HK-2 (cell line): ENCODE measurements at regions not wholly inside any gene's neighbourhood (a gene's known extent, or its start where the extent isn't known, plus 50 kb on each side); places are given as distances from the start of the nearest gene placed in this dataset.

Source experiments
- DNase-seq: peaks from one replicate; pipeline ENCODE4 v3.0.0-alpha.2; 2018; ENCODE audit not compliant: unreplicated experiment

DNA sequence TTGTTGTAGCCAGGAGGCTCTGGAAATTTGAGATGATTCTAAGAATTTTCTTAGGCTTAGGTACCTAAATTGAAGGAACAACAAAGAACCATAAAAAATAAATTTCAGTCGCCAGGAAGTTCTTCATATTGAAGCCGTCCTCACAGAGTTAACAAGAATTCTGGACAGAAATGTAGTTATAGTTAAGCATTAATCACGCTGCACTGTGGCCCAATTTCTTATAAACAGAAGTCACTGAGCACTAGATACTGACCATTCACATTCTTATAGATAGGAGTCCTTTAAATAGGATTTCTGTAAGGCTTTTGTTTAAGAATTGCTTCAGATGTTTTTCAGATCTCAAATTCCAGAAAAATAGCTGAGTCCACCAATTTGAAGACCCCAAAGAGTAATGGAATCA lies 256.2 kb upstream of the PITRM1 start:
- no peak for DNase-seq

DNA sequence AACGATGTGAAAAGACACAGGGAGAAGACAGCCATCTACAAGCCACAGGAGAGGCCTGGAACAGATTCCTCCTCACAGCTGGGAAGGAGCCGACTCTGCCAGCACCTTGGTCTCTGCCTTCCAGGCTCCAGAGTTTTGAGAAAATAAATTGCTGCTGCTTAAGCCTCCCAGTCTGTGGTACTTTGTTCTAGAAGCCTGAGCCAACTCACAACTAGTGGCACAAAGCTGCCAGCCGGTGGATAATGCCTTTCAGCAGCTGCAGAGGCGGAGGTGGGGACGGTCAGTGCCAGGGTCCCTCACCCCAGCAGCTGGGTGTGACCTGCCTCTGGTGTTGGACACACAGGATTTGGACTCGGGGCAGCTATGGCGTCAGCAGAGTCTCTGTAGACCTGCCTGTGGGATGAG lies 255.4 kb upstream of the PITRM1 start:
- no peak for DNase-seq

DNA sequence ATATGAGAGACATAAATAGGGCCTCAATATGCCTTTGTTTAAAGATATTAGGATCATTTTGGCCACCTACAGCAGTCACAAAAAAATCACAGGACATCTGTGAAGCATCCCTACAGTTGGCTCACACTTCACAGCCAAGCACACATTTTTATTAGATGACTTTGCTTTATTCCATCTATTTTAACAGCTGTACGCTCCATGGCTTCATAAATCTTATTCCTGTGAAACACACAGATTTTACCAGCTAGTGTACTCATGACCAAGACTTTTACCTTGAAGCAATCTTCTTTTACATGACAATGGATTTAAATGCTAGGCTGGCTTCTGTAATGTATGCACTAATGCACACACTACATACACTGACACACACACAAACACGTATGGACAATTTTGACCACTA lies 254.8 kb upstream of the PITRM1 start:
- no peak for DNase-seq

DNA sequence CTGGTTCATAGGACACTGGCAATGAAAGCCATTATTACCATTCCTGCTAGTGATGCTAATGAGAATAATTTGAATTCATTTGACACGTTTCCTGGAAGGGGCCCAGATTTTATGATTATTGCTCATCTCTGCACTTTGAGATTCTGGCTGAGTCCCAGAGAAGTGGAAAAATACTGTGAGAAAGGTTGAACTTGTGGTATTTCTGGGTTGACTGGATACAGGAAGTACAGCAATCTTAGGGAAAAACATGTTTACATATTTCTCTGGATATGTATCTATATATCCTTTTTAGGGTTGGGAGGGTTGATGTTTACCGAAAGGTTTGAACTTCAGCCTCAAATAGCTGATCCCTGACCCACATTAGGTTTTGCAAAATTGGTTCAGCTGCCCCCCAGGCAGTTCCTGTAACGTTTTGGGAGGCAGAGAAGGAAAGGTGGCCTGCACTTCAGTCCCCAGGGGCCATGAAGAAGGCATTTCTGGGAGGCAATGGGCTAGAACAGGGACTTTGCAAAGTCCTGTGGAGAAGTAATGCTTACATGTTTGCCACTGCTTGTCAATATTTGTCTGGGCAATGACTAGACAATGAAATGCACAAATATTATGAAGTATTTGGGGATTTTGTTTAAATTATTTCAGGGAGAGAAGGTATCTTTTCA lies 253.7 kb upstream of the PITRM1 start:
- no peak for DNase-seq

DNA sequence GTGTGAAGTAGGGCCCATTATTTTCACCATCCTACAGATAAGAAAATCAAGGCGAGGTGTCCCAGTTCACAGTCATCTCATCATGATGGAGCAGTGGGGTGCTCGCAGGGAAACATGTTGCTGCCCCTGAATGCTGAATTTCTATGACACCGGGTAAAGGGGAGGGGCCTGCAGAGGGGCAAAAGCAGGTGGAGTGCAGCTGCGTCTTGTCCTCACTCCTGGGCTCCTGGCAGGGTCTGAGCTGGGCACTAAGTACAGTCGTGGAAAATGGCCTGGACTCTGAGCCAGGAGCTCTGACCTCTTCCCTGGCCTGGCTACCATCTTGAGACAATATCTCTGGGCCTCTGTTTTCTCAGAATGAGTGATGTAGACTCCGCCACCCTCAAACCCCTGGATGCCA lies 253.1 kb upstream of the PITRM1 start:
- no peak for DNase-seq

DNA sequence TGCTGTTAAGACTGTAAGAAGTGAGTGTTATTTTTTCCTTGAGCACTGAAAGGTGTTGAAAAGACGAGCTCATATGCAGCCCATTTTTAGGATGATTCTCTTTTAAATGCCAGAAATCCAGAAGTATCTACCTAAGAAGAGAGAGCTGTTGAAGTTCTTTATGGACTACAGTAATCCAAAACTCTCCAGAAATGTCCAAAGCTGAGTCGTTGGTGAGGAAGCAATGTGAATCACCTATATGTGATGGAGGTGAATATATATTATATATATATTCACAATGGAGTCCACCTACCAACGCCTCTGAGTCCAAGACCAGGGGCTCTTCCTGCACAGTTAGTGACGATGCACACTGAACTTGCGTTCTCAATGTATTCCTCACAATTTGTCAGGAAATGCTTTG lies 252.7 kb upstream of the PITRM1 start:
- DNase-seq = no peak

DNA sequence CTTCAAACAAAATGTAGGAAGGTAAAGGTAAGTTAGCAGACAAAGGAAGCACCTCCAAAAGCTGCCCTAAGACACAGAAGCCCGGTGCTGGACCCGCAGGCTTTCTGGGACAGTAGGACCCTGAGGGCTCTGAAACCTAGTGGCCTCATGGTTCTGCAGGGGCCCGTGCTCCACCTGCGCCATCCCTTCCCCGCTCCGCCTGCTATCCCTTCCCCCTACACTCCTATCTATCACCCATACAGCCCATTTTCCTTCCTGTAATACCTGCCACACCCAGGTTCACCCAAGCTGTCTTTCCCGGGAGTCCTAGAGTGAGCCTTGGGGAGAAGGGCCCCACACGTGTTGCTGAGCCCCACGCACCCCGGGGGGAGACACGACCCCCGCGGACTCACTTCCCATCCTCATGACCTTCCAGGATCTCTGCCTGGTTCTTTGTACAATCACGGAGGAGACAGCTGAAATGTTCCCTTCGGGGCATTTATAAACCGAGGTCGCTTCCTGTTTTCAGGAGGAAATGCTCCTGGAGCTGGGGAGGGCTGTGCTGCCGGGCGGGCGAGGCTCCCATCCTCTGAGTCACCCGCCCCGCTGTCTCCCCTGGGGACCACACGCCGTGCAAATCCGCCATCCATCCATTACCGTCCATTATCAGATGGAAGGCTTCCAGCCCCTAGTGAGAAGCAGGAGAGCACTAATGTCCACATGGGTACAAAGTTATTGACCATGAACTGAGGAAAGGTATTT lies 251.7 kb upstream of the PITRM1 start:
- DNase-seq = no peak

DNA sequence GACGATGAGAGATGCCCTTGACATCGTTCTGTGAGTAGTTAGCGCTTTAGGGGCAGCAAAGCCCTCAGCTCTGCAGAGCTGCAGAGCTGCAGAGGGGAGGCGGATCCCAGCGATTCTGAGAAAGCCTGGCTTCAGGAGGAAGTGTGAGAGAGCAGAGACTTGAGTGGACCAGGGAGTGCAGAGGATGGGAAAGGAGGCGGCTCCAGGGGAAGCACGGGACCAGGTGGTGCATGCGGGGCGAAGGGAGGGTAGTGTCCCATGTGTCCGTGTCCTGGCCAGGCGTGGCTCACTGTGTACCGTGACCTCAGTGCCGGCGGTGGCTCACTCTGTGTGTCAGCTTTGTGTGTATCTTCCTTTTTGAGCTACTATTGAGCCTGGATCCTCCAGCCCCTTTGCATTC lies 250.8 kb upstream of the PITRM1 start:
- no peak for DNase-seq

DNA sequence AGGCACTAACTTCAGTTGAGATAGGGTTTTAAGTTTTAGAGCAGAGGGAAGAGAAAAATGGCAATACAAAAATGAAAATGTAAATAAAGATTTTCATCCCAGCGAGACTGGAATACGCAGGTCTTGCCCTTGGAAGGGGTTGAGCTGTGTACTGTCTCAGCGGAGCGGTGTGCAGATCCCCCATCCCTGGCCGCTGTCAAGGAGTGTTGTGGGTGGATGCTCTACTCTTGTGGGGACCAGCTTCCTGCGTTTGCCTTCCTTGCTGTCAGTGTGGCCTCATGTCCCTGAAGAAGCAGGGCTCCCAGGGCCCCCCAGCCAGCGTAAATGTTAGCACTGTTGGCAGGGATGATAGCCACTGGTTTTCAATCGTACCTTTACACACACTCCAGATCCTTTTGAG lies 249.7 kb upstream of the PITRM1 start:
- no peak for DNase-seq

DNA sequence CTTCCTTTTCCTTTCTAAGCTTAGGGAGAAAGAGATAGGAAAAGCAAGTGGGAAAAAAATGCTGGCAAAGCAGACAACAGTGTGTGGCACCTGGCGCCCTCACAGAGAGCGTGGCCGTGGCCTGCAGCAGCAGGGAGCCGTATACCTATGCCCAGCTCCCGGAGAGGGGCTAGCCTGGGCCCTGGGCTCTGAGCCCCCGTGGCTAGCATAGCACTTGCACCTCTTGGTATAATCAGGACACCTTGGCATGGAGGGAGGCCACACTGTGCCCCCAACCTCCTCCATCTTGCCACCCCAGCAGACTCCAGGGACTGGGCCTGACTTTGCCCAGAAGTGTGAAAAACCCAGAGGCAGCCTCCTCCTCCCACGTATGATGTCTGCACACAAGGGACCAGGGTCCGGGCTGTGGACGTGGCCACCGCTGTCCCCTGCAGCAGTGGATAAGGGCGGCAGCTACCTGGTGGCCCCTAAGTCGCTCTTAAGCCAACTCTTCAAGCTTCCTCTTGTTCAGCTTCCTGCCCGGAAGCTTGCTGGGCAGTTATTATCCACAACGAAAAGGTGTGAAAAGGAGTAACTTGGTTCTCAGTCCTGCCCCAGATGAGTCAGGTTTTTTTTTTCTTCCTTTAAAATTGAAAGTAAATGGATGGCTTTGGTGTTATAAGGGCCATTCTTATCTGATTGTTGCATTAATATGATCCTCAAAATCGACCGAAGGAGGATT lies 249.1 kb upstream of the PITRM1 start:
- DNase-seq = no peak

DNA sequence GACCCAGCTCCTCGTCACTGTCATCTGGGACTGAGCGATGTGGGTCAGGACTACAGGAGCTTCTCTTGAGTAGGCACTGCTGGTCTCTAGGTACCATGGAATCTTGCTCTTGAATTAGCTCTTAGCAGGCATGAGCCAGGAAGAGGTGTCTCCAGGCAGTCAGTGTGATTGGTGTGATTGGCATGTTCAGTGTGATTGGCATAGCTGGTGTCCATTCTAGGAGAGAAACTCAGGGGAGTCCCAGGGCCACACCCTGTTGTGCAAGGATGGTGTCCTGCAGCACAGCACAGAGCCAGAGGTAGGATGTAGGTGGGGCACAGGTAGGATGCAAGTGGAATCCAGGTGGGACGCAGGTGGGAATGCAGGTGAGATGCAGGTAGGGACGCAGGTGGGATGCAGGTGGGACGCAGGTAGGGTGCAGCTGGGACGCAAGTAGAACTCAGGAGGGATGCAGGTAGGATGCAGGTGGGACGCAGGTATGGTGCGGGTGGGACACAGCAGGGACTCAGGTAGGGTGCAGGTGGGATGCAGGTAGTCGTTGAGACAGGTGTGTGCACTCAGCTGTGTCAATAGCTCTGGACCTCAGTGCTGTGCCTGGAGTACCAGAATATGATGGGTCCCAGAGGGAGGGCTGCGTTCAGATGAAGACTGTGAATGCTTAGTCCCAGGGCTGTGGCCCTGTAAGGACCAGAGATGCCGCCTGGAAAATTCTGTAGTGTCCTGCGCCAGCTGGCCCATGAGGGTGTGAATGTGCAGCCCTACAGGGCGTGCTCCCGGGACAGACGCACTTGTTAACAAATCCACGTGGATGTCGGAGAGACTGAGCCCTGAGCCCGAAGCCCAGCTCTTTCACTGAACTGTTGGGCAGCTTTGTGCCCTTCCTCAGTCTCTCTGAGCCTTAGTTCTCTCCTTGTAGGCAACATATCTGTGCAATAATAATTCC lies 248.2 kb upstream of the PITRM1 start:
- DNase-seq = no peak

DNA sequence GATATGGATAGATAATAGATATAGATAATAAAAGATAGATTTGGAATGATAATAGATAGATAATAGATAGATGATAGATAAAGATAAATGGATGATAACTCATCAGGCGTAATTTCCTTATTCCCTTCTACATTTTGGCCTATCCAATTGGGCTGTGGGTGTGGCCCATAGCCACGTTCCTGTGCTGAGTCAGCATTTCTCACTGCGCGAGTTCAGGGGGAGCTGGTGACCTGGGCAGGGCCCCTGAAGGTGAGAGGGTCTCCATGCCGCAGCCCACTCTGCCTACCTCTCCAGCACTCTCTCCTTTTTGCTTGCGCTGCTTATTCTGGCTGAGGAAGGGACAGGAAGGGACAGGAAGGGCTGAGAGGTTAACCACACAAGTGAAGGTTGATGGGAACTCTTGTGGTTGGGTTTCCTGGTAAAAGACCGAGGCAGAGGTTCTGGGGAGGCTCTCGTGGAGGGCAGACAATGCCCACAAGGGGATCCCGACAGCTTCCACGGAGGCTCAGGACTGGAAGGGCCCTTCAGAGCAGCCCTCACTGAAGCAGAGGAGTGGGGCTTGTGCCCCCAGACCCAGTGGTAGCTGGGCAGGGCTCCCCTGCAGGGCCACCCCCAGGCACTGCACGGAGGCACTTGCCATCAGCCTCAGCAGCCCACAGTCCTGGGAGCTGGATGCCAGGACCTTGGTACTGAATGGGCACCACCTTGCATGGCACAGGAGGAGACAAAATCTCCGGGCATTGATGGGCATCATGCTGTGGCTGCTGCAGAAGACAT lies 247.3 kb upstream of the PITRM1 start:
- DNase-seq = no peak

DNA sequence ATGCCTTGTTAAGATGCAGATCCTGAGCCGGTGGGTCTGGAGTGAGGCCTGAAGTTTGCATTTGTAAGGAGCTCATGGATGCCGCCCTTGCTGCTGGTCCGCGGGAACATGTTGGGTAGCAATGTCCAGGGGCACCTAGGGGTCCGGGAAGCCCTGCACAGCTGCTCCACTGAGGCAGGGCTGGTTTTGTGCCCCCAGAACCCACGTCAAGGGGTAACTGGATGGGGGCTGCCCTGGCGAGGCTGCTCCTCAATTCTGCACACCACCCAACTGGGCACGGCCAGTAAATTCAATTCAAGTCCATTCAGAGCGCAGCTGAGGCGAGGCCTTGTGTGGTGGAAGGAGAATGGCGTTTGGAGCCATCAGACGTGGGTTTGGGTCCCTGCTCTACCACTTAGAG lies 246.3 kb upstream of the PITRM1 start:
- no peak for DNase-seq

DNA sequence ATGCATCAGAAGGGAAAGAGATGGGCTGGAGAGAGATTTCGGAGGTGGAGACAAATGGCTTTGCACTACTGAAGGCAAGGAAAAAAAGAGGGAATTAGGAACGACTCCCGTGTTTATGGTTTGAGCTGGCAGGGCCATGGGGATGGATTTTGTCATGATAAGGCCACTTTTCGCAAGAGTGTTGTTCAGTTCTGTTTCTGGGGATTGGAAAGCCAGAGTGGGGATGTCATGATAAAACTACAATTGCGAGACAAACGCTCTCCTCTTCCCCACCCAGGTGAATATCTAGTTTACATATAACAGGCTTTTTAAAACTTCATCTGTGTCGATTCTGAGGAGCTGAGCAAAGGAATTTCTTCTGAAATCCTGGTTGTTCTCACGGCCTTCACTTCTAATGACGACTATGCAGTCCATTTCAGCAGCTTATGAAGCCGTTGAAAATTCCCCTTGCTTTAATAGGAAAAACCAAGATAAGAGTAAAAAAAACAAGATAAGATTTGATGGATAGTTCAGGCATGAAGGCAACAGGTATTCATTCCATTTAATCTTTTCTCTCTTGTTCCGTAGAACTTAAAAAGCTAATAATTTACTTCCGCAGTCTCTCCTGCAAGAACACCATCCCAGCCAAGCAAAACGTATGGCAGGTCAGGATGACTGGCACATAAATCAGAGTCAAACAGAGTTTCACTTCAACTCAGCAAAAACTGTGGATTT lies 245.6 kb upstream of the PITRM1 start:
- no peak for DNase-seq

DNA sequence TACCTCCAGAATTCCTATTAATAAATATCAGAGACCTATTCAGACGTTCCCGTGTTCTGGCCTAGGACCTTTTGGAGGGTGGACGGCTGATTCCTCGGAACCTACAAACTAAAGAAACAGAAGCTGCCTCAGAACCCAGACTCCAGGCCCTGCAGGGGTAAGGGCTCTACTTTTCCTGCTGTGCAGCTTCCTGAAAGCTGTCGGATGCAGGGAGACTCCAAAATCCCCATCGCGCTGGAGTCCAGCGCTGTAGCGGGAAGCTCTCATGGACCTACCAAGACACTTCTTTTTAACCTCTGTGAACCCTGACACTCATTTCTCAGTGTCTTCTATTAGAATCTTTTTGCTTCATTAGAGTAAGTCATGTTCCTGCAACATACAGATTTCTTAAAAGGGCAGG lies 244.5 kb upstream of the PITRM1 start:
- DNase-seq = no peak

DNA sequence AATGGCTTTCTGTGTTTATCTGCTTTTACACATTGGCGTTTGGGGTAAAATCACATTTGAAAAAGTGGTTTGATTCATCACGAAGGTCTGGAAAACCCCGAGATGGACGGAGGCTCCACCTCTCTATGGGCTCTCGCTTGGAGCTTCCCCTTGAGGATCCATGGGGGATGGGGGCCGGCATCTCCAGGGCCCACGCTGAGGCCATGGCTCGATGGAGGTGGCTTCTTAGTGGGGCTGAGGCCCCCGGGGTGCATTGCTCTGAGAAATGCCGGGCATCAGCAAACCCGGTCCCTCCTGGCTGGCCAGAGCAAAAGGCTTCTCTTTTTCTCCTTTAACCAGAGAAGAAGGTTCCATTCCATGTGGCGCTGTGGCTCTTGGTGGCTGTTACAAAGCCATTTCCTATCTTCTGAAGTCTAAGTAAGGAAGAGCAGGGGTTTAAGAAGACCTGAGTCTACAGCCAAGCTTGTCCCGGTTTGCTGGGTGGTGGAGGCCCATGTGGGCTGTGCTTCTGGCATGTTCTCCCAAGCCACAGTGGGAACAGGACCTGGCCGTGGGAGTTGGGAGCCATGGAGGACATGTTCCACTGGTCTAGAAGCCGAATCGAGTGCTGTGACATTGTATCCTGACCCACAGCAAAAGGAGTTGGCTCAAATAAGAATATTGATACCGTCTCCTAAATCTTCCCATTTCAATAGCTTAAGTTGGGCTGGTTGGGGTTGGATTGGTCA lies 243.5 kb upstream of the PITRM1 start:
- DNase-seq = no peak

DNA sequence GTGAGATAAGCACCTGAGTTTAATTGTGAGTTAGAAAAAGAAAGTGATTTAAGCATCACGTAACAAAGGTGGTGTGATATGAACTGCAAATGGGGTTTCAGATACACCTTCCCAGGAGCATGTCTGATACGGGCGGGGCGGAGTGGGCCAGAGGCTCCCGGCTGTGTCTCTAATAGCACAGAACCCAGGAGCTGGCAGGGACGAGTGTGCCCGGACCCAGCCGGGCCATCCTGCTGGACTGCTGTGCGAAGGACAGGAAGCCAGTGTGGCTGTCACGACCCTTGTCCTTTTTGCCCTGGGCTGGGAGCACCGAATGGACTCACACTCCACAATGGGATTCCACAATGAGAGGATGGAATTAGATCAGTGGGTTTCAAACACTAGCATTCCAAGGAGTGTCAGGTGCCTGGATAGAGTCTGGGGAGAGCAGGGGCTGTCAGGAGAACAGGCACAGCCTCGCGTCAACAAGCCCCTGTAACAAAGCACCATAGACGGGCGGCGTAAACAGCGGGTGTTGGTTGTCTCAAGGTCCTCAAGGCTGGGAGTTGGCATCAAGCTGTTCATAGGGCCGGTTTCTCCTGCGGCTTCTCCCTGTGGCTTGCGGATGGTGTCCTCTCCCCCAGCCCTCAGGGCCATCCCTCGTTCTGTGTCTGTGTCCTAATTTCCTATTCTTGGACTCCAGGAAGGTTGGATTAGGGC lies 242.6 kb upstream of the PITRM1 start:
- DNase-seq = no peak

DNA sequence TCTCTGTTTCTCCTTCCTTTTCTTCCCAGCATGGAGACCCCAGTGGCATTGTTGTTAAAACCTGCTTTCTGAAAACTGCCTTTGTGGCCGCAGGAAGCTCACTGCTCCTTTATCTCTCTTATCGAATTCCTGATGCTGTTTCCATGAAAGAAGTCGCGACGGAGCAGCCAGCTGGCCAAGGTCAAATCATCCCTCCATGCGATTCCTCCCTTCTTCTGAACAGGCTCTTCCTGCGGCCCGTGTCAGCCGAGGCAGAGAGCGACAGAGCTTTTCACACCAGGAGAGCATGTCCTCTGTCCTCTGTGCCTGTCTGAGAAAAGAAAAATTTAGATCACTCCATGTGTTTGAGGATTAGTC lies 242.1 kb upstream of the PITRM1 start:
- no peak for DNase-seq

DNA sequence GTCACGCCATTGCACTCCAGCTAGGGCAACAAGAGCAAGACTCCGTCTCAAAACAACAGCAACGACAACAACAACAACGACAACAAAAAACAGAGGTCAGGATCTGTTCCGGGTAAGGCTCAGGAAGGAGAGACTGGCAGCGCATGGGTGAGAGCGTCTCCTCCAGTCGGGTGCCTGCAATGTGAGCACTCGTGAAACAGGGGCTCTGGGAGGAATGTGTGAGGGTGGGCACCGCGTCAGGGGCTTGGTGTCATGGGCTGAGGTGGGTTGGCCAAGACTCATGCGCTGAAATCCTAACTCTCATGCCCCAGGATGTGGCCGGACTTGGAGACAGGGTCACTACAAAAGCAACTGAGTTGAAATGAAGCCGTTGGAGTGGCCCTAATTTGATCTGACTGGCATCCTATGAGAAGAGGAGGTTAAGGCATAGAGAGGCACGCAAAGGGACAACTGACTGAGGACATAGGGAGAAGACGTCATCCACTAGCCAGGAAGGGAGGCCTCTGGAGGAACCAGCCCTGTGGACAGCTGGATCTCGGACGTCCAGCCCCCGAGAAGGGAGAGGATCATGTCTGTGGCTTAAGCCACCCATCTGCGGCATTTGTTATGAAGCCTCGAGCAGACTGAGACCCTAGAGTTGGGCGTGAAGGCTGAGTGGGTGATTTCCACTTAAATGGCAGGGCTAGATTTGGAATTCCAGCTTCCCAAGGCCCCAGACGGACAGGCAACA lies 241.5 kb upstream of the PITRM1 start:
- no peak for DNase-seq
